HEK293 (cell line): ENCODE measurements at regions not wholly inside any gene's neighbourhood (a gene's known extent, or its start where the extent isn't known, plus 50 kb on each side); places are given as distances from the start of the nearest gene placed in this dataset.

Experiments used
- ATF2 ChIP-seq: fragments of 450-650 bp; formaldehyde crosslinking; IDR thresholded peaks from 2 replicates; pipeline ENCODE4 v1.5.1; 2016; ENCODE audit warnings: missing biosample characterization, missing genetic modification characterization, low read depth
- CTCF ChIP-seq: fragments of 450-650 bp; formaldehyde crosslinking; IDR thresholded peaks from 2 replicates; pipeline ENCODE4 v1.5.1; 2016; ENCODE audit warnings: missing biosample characterization, missing genetic modification characterization
- GLIS1 ChIP-seq: fragments of 450-650 bp; formaldehyde crosslinking; IDR thresholded peaks from 2 replicates; pipeline ENCODE4 v1.5.1; 2016; ENCODE audit warnings: missing biosample characterization, missing genetic modification characterization
- KLF8 ChIP-seq: fragments of 450-650 bp; formaldehyde crosslinking; IDR thresholded peaks from 2 replicates; pipeline ENCODE4 v1.5.1; 2016; ENCODE audit warnings: missing biosample characterization, missing genetic modification characterization
- YY1 ChIP-seq: fragments of 450-650 bp; formaldehyde crosslinking; IDR thresholded peaks from 2 replicates; pipeline ENCODE4 v1.5.1; 2018; ENCODE audit warnings: missing biosample characterization, missing genetic modification characterization
- ZBTB1 ChIP-seq: fragments of 450-650 bp; formaldehyde crosslinking; IDR thresholded peaks from 2 replicates; pipeline ENCODE4 v1.5.1; 2016; ENCODE audit warnings: missing biosample characterization, missing genetic modification characterization
- ZBTB10 ChIP-seq: fragments of 450-650 bp; formaldehyde crosslinking; IDR thresholded peaks from 2 replicates; pipeline ENCODE4 v1.5.1; 2016; ENCODE audit warnings: missing biosample characterization, missing genetic modification characterization
- ZBTB44 ChIP-seq: fragments of 450-650 bp; IDR thresholded peaks from 2 replicates; pipeline ENCODE4 v1.5.1; 2018; ENCODE audit warnings: missing biosample characterization, mild to moderate bottlenecking, missing genetic modification characterization
- ZBTB8A ChIP-seq: fragments of 450-650 bp; formaldehyde crosslinking; IDR thresholded peaks from 2 replicates; pipeline ENCODE4 v1.5.1; 2016; ENCODE audit warnings: missing biosample characterization, missing genetic modification characterization
- ZFHX2 ChIP-seq: fragments of 450-650 bp; formaldehyde crosslinking; conservative IDR thresholded peaks from 2 replicates; pipeline ENCODE4 v1.5.1; 2016; ENCODE audit warnings: missing biosample characterization, missing genetic modification characterization
- ZNF132 ChIP-seq: fragments of 450-650 bp; formaldehyde crosslinking; IDR thresholded peaks from 2 replicates; pipeline ENCODE4 v1.5.1; 2017; ENCODE audit warnings: missing biosample characterization, missing genetic modification characterization, borderline replicate concordance
- ZNF274 ChIP-seq, 2 experiments: fragments of 200-500 bp in 1 of 2; fragments of 450-650 bp in 1 of 2; sonication (Bioruptor generic) in 1 of 2; formaldehyde crosslinking in 1 of 2; IDR thresholded peaks; 2 replicates each; pipeline versions ENCODE4 v1.5.1 to v1.6.1; 2014 to 2016; ENCODE audit warnings: borderline replicate concordance in 1 of 2, inconsistent platforms in 1 of 2, low read length in 1 of 2, missing biosample characterization in 1 of 2, missing genetic modification characterization in 1 of 2
- ZNF501 ChIP-seq: fragments of 450-650 bp; formaldehyde crosslinking; IDR thresholded peaks from 2 replicates; pipeline ENCODE4 v1.5.1; 2016; ENCODE audit warnings: missing biosample characterization, missing genetic modification characterization
- ZNF639 ChIP-seq: fragments of 450-650 bp; formaldehyde crosslinking; IDR thresholded peaks from 2 replicates; pipeline ENCODE4 v1.5.1; 2016; ENCODE audit warnings: missing biosample characterization, missing genetic modification characterization

GRCh38 chr15:94097552-94097951, 133.8 kb upstream of the MCTP2 start:
- TF ChIP-seq CTCF (tag by site-specific recombination) (no peak), ZBTB44 (tag by site-specific recombination) (no peak), ZBTB10 (no peak), ZNF274 (IDR thresholded peaks at IDR 0.05; ENCODE audit: low read length) (no peak), ZNF274 (tag by site-specific recombination; IDR thresholded peaks at IDR 0.05; ENCODE audit: borderline replicate concordance) (no peak), ATF2 (tag by site-specific recombination) (no peak), GLIS1 (tag by site-specific recombination) (no peak), ZNF501 (tag by site-specific recombination) (no peak), ZFHX2 (tag by site-specific recombination) (no peak), ZNF132 (tag by site-specific recombination) (no peak), ZNF639 (tag by site-specific recombination) (no peak), YY1 (tag by site-specific recombination) (no peak), KLF8 (tag by site-specific recombination) (no peak), ZBTB1 (tag by site-specific recombination) (no peak), ZBTB8A (tag by site-specific recombination) (no peak)
